ENCODE measurements at regions not wholly inside any gene's neighbourhood (a gene's known extent, or its start where the extent isn't known, plus 50 kb on each side); places are given as distances from the start of the nearest gene placed in this dataset.

GRCh38 chr9:20040991-20041696 lies 252.3 kb upstream of the SLC24A2 start:
- no peak overlapping the region for H3K4me3 ChIP-seq (ENCODE audit: low read depth, low read length)
- TF ChIP-seq, protein P1, sequence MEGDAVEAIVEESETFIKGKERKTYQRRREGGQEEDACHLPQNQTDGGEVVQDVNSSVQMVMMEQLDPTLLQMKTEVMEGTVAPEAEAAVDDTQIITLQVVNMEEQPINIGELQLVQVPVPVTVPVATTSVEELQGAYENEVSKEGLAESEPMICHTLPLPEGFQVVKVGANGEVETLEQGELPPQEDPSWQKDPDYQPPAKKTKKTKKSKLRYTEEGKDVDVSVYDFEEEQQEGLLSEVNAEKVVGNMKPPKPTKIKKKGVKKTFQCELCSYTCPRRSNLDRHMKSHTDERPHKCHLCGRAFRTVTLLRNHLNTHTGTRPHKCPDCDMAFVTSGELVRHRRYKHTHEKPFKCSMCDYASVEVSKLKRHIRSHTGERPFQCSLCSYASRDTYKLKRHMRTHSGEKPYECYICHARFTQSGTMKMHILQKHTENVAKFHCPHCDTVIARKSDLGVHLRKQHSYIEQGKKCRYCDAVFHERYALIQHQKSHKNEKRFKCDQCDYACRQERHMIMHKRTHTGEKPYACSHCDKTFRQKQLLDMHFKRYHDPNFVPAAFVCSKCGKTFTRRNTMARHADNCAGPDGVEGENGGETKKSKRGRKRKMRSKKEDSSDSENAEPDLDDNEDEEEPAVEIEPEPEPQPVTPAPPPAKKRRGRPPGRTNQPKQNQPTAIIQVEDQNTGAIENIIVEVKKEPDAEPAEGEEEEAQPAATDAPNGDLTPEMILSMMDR (IDR thresholded peaks at IDR 0.05; ENCODE audit: low read depth, low read length, missing control alignments) = no peak
- in situ Hi-C loops (cut with HindIII; ENCODE audit: low sequenced_read_pairs) = no loop called here
- no peak for DNase-seq (ENCODE audit: low read depth)

DNA sequence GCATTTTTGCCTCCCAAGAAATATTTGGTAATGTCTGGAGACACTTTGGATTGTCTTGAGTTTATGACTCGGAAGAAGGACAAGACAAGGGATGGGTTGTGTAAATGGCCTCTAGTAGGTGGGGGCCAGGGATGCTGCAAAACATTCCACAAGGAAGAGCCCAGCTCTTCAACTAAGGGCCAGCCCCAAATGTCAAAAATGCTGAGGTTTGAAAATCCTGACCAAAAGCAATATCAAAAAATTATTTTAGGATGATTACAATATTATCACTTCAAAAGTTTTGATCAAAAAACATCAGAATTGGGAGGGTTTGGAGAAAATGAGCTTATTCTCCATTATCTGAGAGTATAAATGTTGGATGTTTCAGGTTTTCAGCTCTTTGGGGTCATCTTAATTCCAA lies 248.9 kb upstream of the SLC24A2 start:
- in situ Hi-C loops (cut with HindIII; ENCODE audit: low sequenced_read_pairs) = no loop called here
- no peak for DNase-seq (ENCODE audit: low read depth)
- H3K4me3 ChIP-seq (ENCODE audit: low read depth, low read length) = no peak overlapping the region
- TF ChIP-seq, protein P1 (IDR thresholded peaks at IDR 0.05; ENCODE audit: low read depth, low read length, missing control alignments) = no peak

DNA sequence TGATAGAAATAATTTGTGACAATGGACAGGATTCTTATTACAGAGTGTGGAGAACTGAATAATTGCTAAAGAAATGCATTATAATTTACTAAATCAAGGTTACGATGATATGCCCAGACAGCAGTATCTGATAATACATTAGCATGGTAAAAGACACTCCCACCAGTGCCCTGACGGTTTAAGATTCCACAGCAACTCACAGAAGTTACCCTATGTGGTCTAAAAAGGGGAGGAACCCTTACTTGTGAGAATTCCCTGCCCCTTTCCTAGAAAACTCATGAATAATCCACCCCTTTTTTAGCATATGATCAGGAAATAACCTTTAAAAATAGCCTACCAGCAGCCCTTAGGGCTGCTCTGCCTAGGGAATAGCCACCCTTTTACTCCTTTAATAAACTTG lies 244.7 kb upstream of the SLC24A2 start:
- TF ChIP-seq, protein P1 (IDR thresholded peaks at IDR 0.05; ENCODE audit: low read depth, low read length, missing control alignments) = no peak
- no peak for DNase-seq (ENCODE audit: low read depth)
- H3K4me3 ChIP-seq (ENCODE audit: low read depth, low read length) = no peak overlapping the region
- in situ Hi-C loops (cut with HindIII; ENCODE audit: low sequenced_read_pairs) = no loop called here

DNA sequence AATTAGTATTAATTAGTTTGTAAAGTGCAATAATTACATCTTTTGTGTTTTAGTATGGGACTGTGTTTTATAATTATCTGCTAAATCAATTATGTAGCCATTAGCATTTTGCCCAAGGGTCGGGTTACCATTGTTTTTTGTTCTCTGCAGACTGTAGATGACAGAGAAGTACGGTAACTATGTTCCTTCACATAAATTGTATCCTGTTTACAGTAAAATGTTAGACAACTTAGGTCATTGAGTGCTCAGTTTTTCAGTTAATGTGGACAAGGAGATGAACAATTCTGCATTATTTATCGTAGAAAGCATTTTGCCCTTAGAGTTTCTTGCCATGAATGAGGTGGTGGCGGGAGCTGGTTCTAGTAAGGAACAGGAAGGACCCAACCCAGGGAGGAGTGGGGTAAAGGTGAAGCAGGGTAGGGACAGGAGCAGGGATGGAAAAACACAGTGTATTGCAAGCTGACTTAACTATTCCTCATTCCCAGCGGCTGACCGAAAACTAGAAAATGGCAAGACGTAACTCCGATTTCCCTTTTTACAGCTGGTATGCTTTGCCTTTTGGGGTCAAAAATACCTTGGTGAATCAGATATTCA lies 243.7 kb upstream of the SLC24A2 start:
- H3K4me3 ChIP-seq (ENCODE audit: low read depth, low read length) = no peak overlapping the region
- no peak for DNase-seq (ENCODE audit: low read depth)
- TF ChIP-seq, protein P1 (IDR thresholded peaks at IDR 0.05; ENCODE audit: low read depth, low read length, missing control alignments) = no peak
- in situ Hi-C loops (cut with HindIII; ENCODE audit: low sequenced_read_pairs) = no loop called here

DNA sequence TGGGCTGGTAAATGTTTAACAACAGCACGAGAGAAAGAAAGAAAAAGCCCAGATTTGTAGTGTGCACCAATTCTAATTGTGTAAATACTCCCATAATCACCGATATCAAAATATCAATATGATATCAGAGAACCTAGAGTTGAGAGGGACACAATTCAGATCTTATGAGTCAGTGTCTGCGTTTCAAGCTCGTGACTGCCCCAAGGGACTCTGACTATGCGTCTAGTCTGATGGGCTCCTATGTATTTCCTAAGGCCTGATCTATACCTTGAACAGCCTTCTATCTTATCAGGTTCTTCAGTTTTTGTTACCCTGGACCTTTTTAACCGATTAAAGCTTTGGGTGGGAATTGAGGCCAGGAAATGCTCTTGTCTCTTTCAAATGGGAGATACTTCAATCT lies 243.0 kb upstream of the SLC24A2 start:
- DNase-seq (ENCODE audit: low read depth) = no peak
- H3K4me3 ChIP-seq (ENCODE audit: low read depth, low read length) = no peak overlapping the region
- TF ChIP-seq, protein P1 (IDR thresholded peaks at IDR 0.05; ENCODE audit: low read depth, low read length, missing control alignments) = no peak
- in situ Hi-C loops (cut with HindIII; ENCODE audit: low sequenced_read_pairs) = no loop called here

- in situ Hi-C loops (cut with HindIII; ENCODE audit: low sequenced_read_pairs) = no loop called here
- TF ChIP-seq, protein P1 (IDR thresholded peaks at IDR 0.05; ENCODE audit: low read depth, low read length, missing control alignments) = no peak
- no peak overlapping the region for H3K4me3 ChIP-seq (ENCODE audit: low read depth, low read length)
- DNase-seq (ENCODE audit: low read depth) = no peak
Measured at GRCh38 chr9:20030671-20031070, 241.8 kb upstream of the SLC24A2 start.

Data from astrocyte of the cerebellum (primary cell).